Upper lobe of left lung (tissue), 6 donors: ENCODE measurements at regions not wholly inside any gene's neighbourhood (a gene's known extent, or its start where the extent isn't known, plus 50 kb on each side); places are given as distances from the start of the nearest gene placed in this dataset.
"Not testable (repeated sequence)": the region's sequence is repeated elsewhere in the genome, so short reads cannot be mapped to it uniquely, and the experiment has no call there.

ENCODE experiments used
- ATAC-seq, 2 donors: fragments of 200-7000 bp; cut with Tn5 transposase; one replicate each; pipeline ENCODE4 v1.9.1; 2022; ENCODE audit warnings: mild to moderate bottlenecking in 2 of 2, moderate library complexity in 2 of 2; ENCODE audit not compliant: low FRiP score in 2 of 2
- DNase-seq, 2 donors: peaks; one replicate each; pipeline ENCODE4 v3.0.0-alpha.2; 2019 to 2020
- H3K27ac ChIP-seq, 4 donors: fragments of 200-600 bp; sonication (generic); one replicate each; pipeline ENCODE4 v1.5.1; 2016 to 2019
- H3K27me3 ChIP-seq, 4 donors: fragments of 200-600 bp; sonication (generic); one replicate each; pipeline ENCODE4 v1.5.1; 2017 to 2019
- H3K36me3 ChIP-seq, 4 donors: fragments of 200-600 bp; sonication (generic); one replicate each; pipeline ENCODE4 v1.5.1; 2016 to 2019
- H3K4me1 ChIP-seq, 4 donors: fragments of 200-600 bp; sonication (generic); one replicate each; pipeline ENCODE4 v1.5.1; 2018 to 2019
- H3K4me3 ChIP-seq, 4 donors: fragments of 200-600 bp; sonication (generic); one replicate each; pipeline ENCODE4 v1.5.1; 2017 to 2019; ENCODE audit warnings: mild to moderate bottlenecking in 2 of 4, moderate library complexity in 1 of 4
- H3K9me3 ChIP-seq, 4 donors: fragments of 200-600 bp; sonication (generic); one replicate each; pipeline ENCODE4 v1.5.1; 2018 to 2019
- CTCF ChIP-seq, 6 experiments: fragments of 450-650 bp in 4 of 6; fragments of 200-600 bp in 2 of 6; sonication (generic) in 2 of 6; IDR thresholded peaks; one replicate each; pipeline ENCODE4 v1.5.1; 2016 to 2019; ENCODE audit warnings: antibody characterized with exemption in 6 of 6
- EP300 ChIP-seq, 4 donors: sonication (generic); formaldehyde crosslinking; IDR thresholded peaks; one replicate each; pipeline ENCODE4 v1.5.1; 2017; ENCODE audit warnings: antibody characterized with exemption in 4 of 4, control low read depth in 2 of 4
- POLR2A ChIP-seq, 4 donors: fragments of 450-650 bp; IDR thresholded peaks; one replicate each; pipeline ENCODE4 v1.5.1; 2016 to 2017; ENCODE audit warnings: antibody characterized with exemption in 4 of 4, mild to moderate bottlenecking in 2 of 4
- POLR2AphosphoS5 ChIP-seq, 2 donors: sonication (generic); formaldehyde crosslinking; IDR thresholded peaks; one replicate each; pipeline ENCODE4 v1.5.1; 2017; ENCODE audit warnings: antibody characterized with exemption in 2 of 2
- WGBS, 2 donors: methylation state at CpG; one replicate each; pipeline ENCODE4 v1.1.5; 2017 to 2018; 5-methylcytosine and 5-hydroxymethylcytosine counted together
- donor health status: DM: no; HTN: no; CAD: no; lungs with moderate emphysema.
- donor health status: DM: no; HTN: yes; CAD: no; lungs with severe emphysema.

- no peak for ATAC-seq
These were observed 462.5 kb upstream of the FSHR start for GRCh38 chr2:49616800-49617199.

DNA sequence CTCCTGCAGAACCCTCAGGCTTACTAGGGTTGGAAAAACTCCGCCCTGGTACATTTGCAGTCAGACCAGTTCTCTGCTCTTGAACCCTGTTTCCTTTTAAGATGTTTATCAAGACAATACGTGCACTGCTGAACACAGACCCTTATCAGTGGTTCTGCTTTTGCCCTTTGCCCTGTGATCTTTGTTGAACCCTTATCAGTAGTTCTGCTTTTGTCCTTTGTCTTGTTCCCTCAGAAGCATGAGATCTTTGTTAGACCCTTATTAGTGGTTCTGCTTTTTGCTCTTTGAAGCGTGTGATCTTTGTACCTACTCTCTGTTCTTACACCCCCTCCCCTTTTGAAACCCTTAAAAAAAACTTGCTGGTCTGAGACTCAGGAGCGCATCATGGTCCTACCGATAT is 457.5 kb upstream of the FSHR start:
- ATAC-seq, DNase-seq, H3K4me1 ChIP-seq, H3K9me3 ChIP-seq, H3K4me3 ChIP-seq, H3K27me3 ChIP-seq, H3K36me3 ChIP-seq, H3K27ac ChIP-seq: not testable (repeated sequence)
- 77 to 80% methylated on average over 5 of the region's 5 CpGs for WGBS, 2 donors

More at GRCh38 chr2:49616800-49617199, 462.5 kb upstream of the FSHR start:
- WGBS, 2 donors = 19 to 28% methylated on average over 2 of the region's 2 CpGs
- peaks cover 0 to 3% (median 0%) of the 10 kb centered on the region in 4 donors for H3K9me3 ChIP-seq
- H3K27ac ChIP-seq = no peak overlapping the region
- no peak overlapping the region for H3K4me3 ChIP-seq
- no peaks in the 10 kb centered on the region for H3K36me3 ChIP-seq
- no peaks in the 10 kb centered on the region for H3K4me1 ChIP-seq
- peak in 5 of 6 experiments; percentile 14 to 43 (median 38) for TF ChIP-seq CTCF (IDR thresholded peaks at IDR 0.05)
- TF ChIP-seq EP300 (IDR thresholded peaks at IDR 0.05) = no peak
- no peaks in the 10 kb centered on the region for H3K27me3 ChIP-seq
- no peak for DNase-seq

DNA sequence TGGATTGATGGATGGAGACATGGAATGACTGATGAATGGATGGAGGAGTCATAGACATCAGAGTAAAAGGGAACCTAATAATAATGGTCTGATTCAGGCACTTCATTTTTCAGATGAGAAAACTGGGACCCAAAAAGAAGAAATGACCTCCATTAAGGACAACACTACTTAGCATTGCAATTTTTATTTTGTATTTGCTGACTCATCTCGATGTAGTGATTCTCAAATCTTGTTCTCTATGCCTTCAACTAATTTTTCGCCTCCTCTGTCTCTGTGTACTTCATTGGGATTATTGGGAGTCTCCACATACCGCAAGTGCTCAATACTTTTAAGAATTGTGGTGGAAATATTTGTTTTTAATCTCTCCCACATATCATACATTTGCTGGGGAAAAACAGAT is 446.2 kb upstream of the FSHR start:
- no peak overlapping the region for H3K4me3 ChIP-seq
- DNase-seq (no peak), ATAC-seq (no peak)
- TF ChIP-seq CTCF (IDR thresholded peaks at IDR 0.05) (no peak), EP300 (IDR thresholded peaks at IDR 0.05) (no peak)
- no peaks in the 10 kb centered on the region for H3K27me3 ChIP-seq
- H3K9me3 ChIP-seq = no peaks in the 10 kb centered on the region
- WGBS, 2 donors = 84 to 95% methylated on average over 3 of the region's 3 CpGs
- H3K36me3 ChIP-seq = no peaks in the 10 kb centered on the region
- no peaks in the 10 kb centered on the region for H3K4me1 ChIP-seq
- no peak overlapping the region for H3K27ac ChIP-seq

GRCh38 chr2:49598231-49598630 is 443.9 kb upstream of the FSHR start:
- Histone ChIP-seq H3K4me3 (no peak overlapping the region), H3K36me3 (no peaks in the 10 kb centered on the region), H3K27me3 (no peaks in the 10 kb centered on the region), H3K27ac (no peak overlapping the region), H3K9me3 (peaks cover 0 to 8% (median 0%) of the 10 kb centered on the region in 4 donors), H3K4me1 (no peaks in the 10 kb centered on the region)
- DNase-seq (no peak), ATAC-seq (no peak)
- 42 to 44% methylated on average over 1 of the region's 1 CpG for WGBS, 2 donors
- no peak for TF ChIP-seq POLR2A (IDR thresholded peaks at IDR 0.05)
- TF ChIP-seq CTCF (IDR thresholded peaks at IDR 0.05) = no peak
- no peak for TF ChIP-seq EP300 (IDR thresholded peaks at IDR 0.05)
- no peak for TF ChIP-seq POLR2AphosphoS5 (IDR thresholded peaks at IDR 0.05)

GRCh38 chr2:49585921-49586320 is 431.6 kb upstream of the FSHR start:
- no peak overlapping the region for H3K27ac ChIP-seq
- H3K9me3 ChIP-seq = no peaks in the 10 kb centered on the region
- ATAC-seq (no peak), DNase-seq (no peak)
- no peak for TF ChIP-seq EP300 (IDR thresholded peaks at IDR 0.05)
- TF ChIP-seq POLR2AphosphoS5 (IDR thresholded peaks at IDR 0.05) = no peak
- no peak for TF ChIP-seq POLR2A (IDR thresholded peaks at IDR 0.05)
- no peak for TF ChIP-seq CTCF (IDR thresholded peaks at IDR 0.05)
- no peaks in the 10 kb centered on the region for H3K4me1 ChIP-seq
- H3K27me3 ChIP-seq = no peaks in the 10 kb centered on the region
- no peaks in the 10 kb centered on the region for H3K36me3 ChIP-seq
- no peak overlapping the region for H3K4me3 ChIP-seq
- WGBS, 2 donors = 77 to 83% methylated on average over 3 of the region's 3 CpGs
